OCI-LY7 (cell line): ENCODE measurements at regions not wholly inside any gene's neighbourhood (a gene's known extent, or its start where the extent isn't known, plus 50 kb on each side); places are given as distances from the start of the nearest gene placed in this dataset.

Experiments used
- BruUV-seq: library from RNA; stranded (reverse); fragments of 400-500 nt; replicated peaks from 2 replicates; lab custom pipeline; 2021; lab: Mats Ljungman, UMichigan
- CTCF ChIA-PET: fragments of 300-600 bp; sonication (Branson Sonifier 250); formaldehyde crosslinking; loops from one replicate; lab custom pipeline; 2022; ENCODE audit warnings: antibody characterized with exemption; ENCODE audit not compliant: unreplicated experiment; lab: Charles Lee
- POLR2A ChIA-PET: fragments of 300-600 bp; sonication (Branson Sonifier 250); formaldehyde crosslinking; loops from one replicate; lab custom pipeline; 2022; ENCODE audit warnings: antibody characterized with exemption; lab: Charles Lee
- DNase-seq: peaks from one replicate; pipeline ENCODE4 v3.0.0-alpha.2; 2015; ENCODE audit warnings: low spot score
- H2AFZ ChIP-seq: fragments of 200-600 bp; sonication (generic), shearing (Covaris generic); 2 replicates; pipeline ENCODE4 v1.6.1; 2014; ENCODE audit warnings: mild to moderate bottlenecking, antibody characterized with exemption, low read length, moderate library complexity
- H3K27ac ChIP-seq: fragments of 200-600 bp; sonication (generic); 2 replicates; pipeline ENCODE4 v1.5.1; 2014; ENCODE audit warnings: mixed run types, low read depth, mild to moderate bottlenecking, moderate library complexity, low read length, inconsistent platforms; ENCODE audit not compliant: poor library complexity, severe bottlenecking
- H3K36me3 ChIP-seq: fragments of 200-600 bp; sonication (generic); 2 replicates; pipeline ENCODE4 v1.6.1; 2014; ENCODE audit warnings: mild to moderate bottlenecking, antibody characterized with exemption, low read length, moderate library complexity, mixed read lengths; ENCODE audit not compliant: insufficient read depth
- H3K4me1 ChIP-seq: fragments of 200-600 bp; sonication (generic); 2 replicates; pipeline ENCODE4 v1.5.1; 2014; ENCODE audit warnings: mild to moderate bottlenecking, low read length; ENCODE audit not compliant: insufficient read depth, poor library complexity, severe bottlenecking
- H3K4me2 ChIP-seq: fragments of 200-600 bp; sonication (generic); 2 replicates; pipeline ENCODE4 v1.6.1; 2014; ENCODE audit warnings: mild to moderate bottlenecking, low read length
- H3K4me3 ChIP-seq: fragments of 200-600 bp; sonication (generic); 2 replicates; pipeline ENCODE4 v1.5.1; 2014; ENCODE audit warnings: mild to moderate bottlenecking, low read depth, low read length; ENCODE audit not compliant: poor library complexity, severe bottlenecking
- H3K79me2 ChIP-seq: fragments of 200-600 bp; sonication (generic); 2 replicates; pipeline ENCODE4 v1.6.1; 2016; ENCODE audit warnings: low read depth, mild to moderate bottlenecking, low read length, moderate library complexity, mixed read lengths; ENCODE audit not compliant: insufficient read depth
- H3K9me2 ChIP-seq: fragments of 200-600 bp; sonication (generic); 2 replicates; pipeline ENCODE4 v1.6.1; 2016; ENCODE audit warnings: mild to moderate bottlenecking, low read length, mixed read lengths; ENCODE audit not compliant: insufficient read depth
- H3K9me3 ChIP-seq: fragments of 200-600 bp; sonication (generic); 2 replicates; pipeline ENCODE4 v1.6.1; 2014; ENCODE audit warnings: mild to moderate bottlenecking, mixed run types, low read length, mixed read lengths
- H4K20me1 ChIP-seq: fragments of 200-600 bp; sonication (generic); 2 replicates; pipeline ENCODE4 v1.6.1; 2014; ENCODE audit warnings: mild to moderate bottlenecking, antibody characterized with exemption, low read length, moderate library complexity, mixed read lengths; ENCODE audit not compliant: insufficient read depth
- CTCF ChIP-seq: fragments of 200-600 bp; sonication (generic); conservative IDR thresholded peaks from 2 replicates; pipeline ENCODE4 v1.5.1; 2014; ENCODE audit warnings: mild to moderate bottlenecking, antibody characterized with exemption, low read length, moderate library complexity, mixed read lengths
- EZH2phosphoT487 ChIP-seq: fragments of 200-600 bp; sonication (generic); IDR thresholded peaks from 2 replicates; pipeline ENCODE4 v1.6.1; 2018; ENCODE audit warnings: low read depth, borderline replicate concordance, mild to moderate bottlenecking, mixed run types, antibody characterized with exemption, low read length, moderate library complexity, mixed read lengths
- intact Hi-C: fragments of 100-400 bp; cut with micrococcal nuclease; formaldehyde crosslinking; loops from one replicate; pipeline ENCODE4 v1.10.0; 2022; ENCODE audit not compliant: unreplicated experiment

GRCh38 chr2:226366920-226367319, 432.7 kb downstream of the IRS1 start:
- Histone ChIP-seq H3K79me2 (no peaks in the 10 kb centered on the region), H4K20me1 (no peaks in the 10 kb centered on the region), H3K9me2 (no peaks in the 10 kb centered on the region), H3K4me3 (no peak overlapping the region), H3K27ac (no peak overlapping the region), H3K4me1 (no peaks in the 10 kb centered on the region), H2AFZ (no peak overlapping the region), H3K4me2 (no peak overlapping the region), H3K36me3 (no peaks in the 10 kb centered on the region), H3K9me3 (no peaks in the 10 kb centered on the region)
- POLR2A ChIA-PET: no interaction called here
- CTCF ChIA-PET: no interaction called here
- TF ChIP-seq EZH2phosphoT487: no peak
- TF ChIP-seq CTCF: no peak
- DNase-seq: no peak
- intact Hi-C loops: no loop called here
- no TSS peak for BruUV-seq

GRCh38 chr2:226364217-226364616, 435.4 kb downstream of the IRS1 start:
- H3K4me1 ChIP-seq: no peaks in the 10 kb centered on the region
- TF ChIP-seq EZH2phosphoT487 (no peak), CTCF (no peak)
- POLR2A ChIA-PET: no interaction called here
- no peak overlapping the region for H3K4me2 ChIP-seq
- intact Hi-C loops: no loop called here
- no TSS peak for BruUV-seq
- no peak overlapping the region for H3K27ac ChIP-seq
- H3K36me3 ChIP-seq: no peaks in the 10 kb centered on the region
- H3K79me2 ChIP-seq: no peaks in the 10 kb centered on the region
- H3K4me3 ChIP-seq: no peak overlapping the region
- H3K9me2 ChIP-seq: no peaks in the 10 kb centered on the region
- CTCF ChIA-PET: no interaction called here
- H2AFZ ChIP-seq: no peak overlapping the region
- DNase-seq: no peak
- H4K20me1 ChIP-seq: no peaks in the 10 kb centered on the region
- H3K9me3 ChIP-seq: no peaks in the 10 kb centered on the region

- intact Hi-C loops: no loop called here
- no TSS peak for BruUV-seq
- Histone ChIP-seq H4K20me1 (no peaks in the 10 kb centered on the region), H3K36me3 (no peaks in the 10 kb centered on the region), H3K4me2 (no peak overlapping the region), H3K79me2 (no peaks in the 10 kb centered on the region), H3K27ac (no peak overlapping the region), H3K4me3 (no peak overlapping the region), H2AFZ (no peak overlapping the region), H3K4me1 (no peaks in the 10 kb centered on the region), H3K9me2 (no peaks in the 10 kb centered on the region), H3K9me3 (no peaks in the 10 kb centered on the region)
- ChIA-PET CTCF (no interaction called here), POLR2A (no interaction called here)
- TF ChIP-seq EZH2phosphoT487 (no peak), CTCF (no peak)
- no peak for DNase-seq
These were observed 436.6 kb downstream of the IRS1 start for GRCh38 chr2:226362980-226363379.
